ENCODE measurements at regions not wholly inside any gene's neighbourhood (a gene's known extent, or its start where the extent isn't known, plus 50 kb on each side); places are given as distances from the start of the nearest gene placed in this dataset.
A peak's percentile ranks its signal among the peaks of the same experiment; 100 is the strongest.

- peaks cover 32% of the 10 kb centered on the region for H3K4me1 Mint-ChIP-seq
- H3K4me3 ChIP-seq = peak overlapping the region; percentile 26
- peaks cover 4% of the 10 kb centered on the region for H3K27me3 Mint-ChIP-seq (ENCODE audit: insufficient read depth, low read depth, poor library complexity)
- no peaks in the 10 kb centered on the region for H3K79me2 ChIP-seq (replicated peaks; ENCODE audit: insufficient read depth)
- DNase-seq (ENCODE audit: low spot score) (peak; percentile 76), ATAC-seq (peak; percentile 94)
- peak overlapping the region; percentile 68 for H3K4me2 ChIP-seq
- peaks cover 6% of the 10 kb centered on the region; the same call in 2 of the 3 replicates for H3K9me3 Mint-ChIP-seq
- H3K36me3 ChIP-seq (ENCODE audit: insufficient read depth) = no peaks in the 10 kb centered on the region
- 0 out of 2 replicates have a peak overlapping the region, but pooled peaks have one; percentile 35 for H3K27ac ChIP-seq (ENCODE audit: low read depth)
- H3K4me1 ChIP-seq (ENCODE audit: insufficient read depth) = peaks cover 13% of the 10 kb centered on the region
- TF ChIP-seq CREB1 (CRISPR knock-in tag; IDR thresholded peaks at IDR 0.05; ENCODE audit: low read depth) (0 out of 2 replicates have a peak, but pooled peaks have one; percentile 22), POLR2AphosphoS5 (IDR thresholded peaks at IDR 0.05; ENCODE audit: low read depth) (no peak), JUNB (IDR thresholded peaks at IDR 0.05; ENCODE audit: unreplicated experiment) (no peak), ZNF462 (CRISPR knock-in tag; IDR thresholded peaks at IDR 0.05) (peak; percentile 43; the same call in 1 of the 2 replicates), NANOG (IDR thresholded peaks at IDR 0.05; ENCODE audit: borderline replicate concordance) (no peak), ZNF331 (CRISPR knock-in tag; IDR thresholded peaks at IDR 0.05; ENCODE audit: low read depth) (peak; percentile 69)
- H3K9me2 ChIP-seq (ENCODE audit: insufficient read depth) = 0 out of 2 replicates have a peak, but pooled peaks cover 8% of the 10 kb centered on the region
- H3K36me3 Mint-ChIP-seq (ENCODE audit: low read depth) = peaks cover 8% of the 10 kb centered on the region; the same call in 1 of the 3 replicates
- peak overlapping the region; percentile 65 for H3K27ac Mint-ChIP-seq
- peak overlapping the region; percentile 5; the same call in 1 of the 3 replicates for H3K4me3 Mint-ChIP-seq
- H2AFZ ChIP-seq = no peak overlapping the region
- no peaks in the 10 kb centered on the region for H3F3A ChIP-seq (replicated peaks; ENCODE audit: low read depth)
- no peaks in the 10 kb centered on the region for H4K20me1 ChIP-seq (replicated peaks; ENCODE audit: insufficient read depth)
- no peaks in the 10 kb centered on the region for H3K27me3 ChIP-seq (ENCODE audit: insufficient read depth)
Measured at GRCh38 chr16:5323284-5324141, 225.9 kb upstream of the EEF2KMT start.
